ENCODE measurements at regions not wholly inside any gene's neighbourhood (a gene's known extent, or its start where the extent isn't known, plus 50 kb on each side); places are given as distances from the start of the nearest gene placed in this dataset.
"Not testable (repeated sequence)": the region's sequence is repeated elsewhere in the genome, so short reads cannot be mapped to it uniquely, and the experiment has no call there.

DNA sequence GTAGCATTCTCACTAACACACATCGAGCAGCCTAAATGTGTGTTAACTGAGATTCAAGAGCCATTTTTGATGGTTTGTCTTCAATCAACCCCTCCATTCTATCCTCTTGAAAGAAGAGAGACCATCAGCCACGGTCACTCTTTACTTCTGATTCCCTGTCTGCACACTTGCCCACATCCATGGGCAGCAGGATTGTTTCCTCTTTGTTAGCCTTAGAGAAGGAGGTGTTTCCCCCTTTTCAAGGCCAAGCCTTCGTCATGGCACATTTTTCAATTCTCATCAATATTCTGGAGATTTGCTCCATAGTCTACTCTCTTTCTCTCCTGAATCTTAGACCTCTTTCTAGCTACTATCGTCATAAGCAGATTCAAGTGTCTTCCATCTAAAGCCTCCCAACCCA lies 522.4 kb upstream of the NAALADL2 start:
- DNase-seq = no peak

DNA sequence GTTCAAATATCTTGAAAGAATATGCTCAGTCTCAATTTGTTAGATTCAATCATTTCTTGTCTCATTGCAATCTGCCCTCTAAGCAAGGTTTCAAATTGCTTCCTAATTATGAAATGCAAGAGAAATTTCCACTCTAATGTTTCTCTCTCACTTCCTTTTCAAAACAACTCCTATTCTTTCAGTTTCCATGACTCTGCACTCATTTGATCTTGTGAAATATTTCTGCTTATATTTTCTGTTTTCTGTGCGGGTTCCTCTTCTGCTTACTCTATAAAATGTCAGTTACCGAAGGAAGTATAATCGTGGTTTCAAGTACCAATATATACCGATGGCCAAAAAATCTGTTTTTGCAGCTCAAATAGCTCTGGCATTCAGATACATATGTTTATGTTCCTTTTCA lies 521.9 kb upstream of the NAALADL2 start:
- no peak for DNase-seq

DNA sequence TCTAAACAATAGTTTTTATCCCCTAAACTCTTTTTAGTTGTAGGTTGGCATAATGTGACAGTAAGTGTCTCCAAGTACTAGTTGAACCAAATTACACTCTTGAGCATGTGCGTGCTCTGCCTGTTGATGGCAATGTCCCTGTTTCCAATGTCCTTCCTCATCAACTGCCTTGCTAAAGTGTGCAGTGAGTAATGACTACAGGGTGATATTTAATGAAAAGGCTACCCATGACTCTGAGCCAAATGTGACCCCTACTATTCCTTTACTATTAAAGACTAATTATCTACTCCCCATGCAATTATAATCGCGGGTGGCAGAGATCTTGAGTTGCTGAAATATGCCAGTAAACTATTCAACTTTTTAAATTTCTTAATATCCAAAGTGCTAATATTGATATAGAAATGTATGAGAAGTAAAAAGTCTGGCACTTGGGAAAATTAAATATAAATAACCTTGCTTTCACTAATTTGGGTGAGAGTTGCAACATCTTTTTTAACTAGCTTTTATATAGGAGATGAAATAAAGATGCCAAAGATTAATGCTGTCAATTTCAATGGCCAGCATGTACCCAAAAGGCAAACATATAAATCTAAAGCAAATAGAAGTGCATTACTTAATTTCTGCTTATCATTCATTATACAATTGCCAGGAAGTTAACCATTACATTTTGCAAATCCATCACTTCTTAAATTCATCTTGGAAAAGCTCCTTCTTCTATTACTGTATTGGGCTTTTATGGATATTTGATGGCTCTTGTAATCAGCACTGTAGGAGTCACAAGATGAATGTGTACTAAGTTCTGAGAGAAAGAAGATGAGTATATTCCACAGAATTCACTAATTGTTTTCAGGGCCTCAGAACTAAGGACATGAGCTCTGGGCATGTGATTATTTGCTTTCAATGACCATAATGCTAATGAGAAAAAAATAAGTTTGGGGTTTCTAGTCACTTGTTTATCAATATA lies 518.2 kb upstream of the NAALADL2 start:
- DNase-seq = peak; percentile 53

DNA sequence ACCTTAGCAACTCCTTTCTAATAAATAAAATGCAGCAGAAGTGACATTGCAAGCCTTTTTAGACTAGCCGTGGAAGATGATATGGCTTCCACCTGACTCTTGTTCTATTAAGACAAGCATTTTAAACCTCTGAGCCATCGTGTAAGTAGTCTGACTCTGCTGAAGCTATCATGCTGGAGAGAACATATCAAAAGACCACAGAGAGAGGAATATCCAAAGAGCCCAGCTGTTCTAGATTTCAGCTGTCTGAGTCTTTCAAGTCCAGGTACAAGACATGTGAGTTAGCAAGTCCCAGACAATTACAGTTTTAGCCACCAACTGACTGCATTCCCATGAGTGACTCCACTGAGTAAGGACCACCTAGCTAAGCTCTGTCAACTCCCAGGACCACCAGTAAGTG lies 517.0 kb upstream of the NAALADL2 start:
- DNase-seq = no peak

DNA sequence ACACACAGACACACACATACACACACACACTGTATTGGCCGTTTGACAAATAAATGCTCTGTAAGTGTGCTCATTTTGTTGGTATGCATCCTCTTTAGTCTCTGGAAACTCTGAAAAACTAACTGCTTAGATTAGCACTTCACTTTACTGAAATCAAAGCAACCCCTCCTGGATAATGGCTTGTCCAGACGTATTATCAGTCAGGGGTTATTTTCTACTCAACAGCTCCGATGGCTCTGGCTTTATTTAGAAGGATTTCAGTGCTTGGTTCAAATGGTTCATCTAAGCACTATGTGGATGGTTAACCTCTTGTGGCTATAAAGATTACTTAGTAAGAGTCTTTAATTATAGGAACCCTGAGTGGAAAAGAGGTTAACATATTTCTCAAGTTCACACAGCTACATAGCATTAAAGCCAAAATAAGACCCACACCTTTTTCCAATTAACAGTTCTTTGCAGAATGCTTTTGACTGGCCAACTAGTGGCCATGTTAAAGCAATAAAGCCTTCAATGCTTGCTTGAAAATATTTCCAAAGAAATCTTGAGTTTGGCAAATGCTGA lies 516.1 kb upstream of the NAALADL2 start:
- no peak for DNase-seq

DNA sequence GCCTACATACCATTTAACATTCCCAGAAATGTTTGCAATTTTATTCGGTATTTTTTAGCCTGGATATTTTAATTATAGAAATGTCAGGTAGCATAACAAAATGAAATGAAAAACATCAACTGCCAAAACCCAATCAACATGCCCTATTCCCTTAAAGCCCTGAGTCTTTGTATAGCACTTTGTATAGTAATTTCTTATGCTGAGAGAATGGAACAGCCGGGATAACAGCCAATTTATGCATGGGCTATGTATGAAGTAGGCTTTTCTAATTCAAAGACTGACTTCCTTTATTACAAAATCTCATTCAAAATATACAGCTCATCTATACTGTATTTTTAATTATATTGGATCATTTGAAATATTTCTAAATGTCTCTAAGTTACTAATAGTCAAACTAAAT lies 513.0 kb upstream of the NAALADL2 start:
- no peak for DNase-seq

DNA sequence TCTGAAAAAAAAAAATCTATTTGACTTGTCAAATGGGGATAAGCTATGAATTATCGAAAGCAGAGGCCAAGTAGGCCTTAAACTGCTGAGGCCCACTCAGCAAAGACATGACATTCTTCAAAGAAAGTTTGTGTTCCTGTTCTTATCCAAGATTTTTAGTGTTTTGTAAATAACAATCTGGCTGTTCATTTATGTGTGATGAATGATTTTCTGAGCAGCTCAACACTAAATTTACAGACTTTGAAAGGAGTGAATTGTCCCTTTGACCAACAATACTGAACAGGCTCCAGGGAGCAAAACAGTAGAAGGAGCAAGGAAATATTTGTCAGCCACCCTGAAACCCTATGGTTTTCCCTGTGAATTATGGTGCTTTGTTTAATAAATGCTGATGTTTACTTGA lies 512.6 kb upstream of the NAALADL2 start:
- DNase-seq = no peak

DNA sequence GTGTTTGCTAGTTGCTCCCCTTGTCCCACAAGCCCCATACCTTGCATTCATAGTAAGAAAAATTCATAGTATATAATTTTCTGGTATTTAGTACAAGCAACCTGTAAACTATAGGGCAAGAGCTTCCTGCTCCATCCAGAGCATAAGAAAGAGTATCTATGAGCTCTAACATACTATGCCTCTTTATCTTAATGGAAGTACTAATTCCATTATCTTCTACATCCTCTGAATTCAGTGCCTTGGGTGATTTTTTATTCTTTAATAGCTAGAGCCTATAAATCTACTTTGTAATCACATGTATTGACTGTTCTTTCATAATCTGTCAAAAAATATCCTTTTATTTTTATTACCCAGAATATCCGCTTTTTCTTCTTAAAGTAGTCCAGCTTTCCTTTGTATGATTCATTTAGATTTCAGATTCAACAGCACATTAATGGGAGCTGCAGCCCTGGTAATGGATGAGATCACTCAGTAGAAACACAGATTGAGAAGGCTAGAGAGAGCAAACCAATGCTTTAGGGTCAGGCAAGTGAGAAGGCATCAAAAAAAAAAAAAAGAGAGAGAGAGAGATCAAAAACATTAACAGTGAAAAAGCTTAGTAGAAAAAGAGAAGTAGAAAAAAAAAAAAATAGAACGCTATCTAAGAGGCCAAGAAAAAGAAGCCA lies 511.5 kb upstream of the NAALADL2 start:
- no peak for DNase-seq

DNA sequence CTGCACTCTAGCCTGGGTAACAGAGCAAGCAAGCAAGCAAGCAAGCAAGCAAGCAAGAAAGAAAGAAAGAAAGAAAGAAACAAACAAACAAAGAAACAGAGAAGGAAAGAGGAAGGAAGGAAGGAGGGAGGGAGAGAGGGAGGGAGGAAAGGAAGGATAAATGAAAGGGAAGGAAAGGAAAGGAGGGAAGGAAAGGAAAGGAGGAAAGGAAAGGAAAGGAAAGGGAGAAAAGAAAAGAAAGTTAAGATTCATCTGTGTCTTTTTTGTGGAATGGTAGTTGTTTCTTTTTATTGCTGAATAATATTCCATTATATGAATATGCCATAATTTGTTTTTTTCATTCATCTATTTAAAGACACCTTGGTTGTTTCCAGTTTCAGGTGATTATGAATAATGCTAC lies 506.9 kb upstream of the NAALADL2 start:
- DNase-seq = no peak

DNA sequence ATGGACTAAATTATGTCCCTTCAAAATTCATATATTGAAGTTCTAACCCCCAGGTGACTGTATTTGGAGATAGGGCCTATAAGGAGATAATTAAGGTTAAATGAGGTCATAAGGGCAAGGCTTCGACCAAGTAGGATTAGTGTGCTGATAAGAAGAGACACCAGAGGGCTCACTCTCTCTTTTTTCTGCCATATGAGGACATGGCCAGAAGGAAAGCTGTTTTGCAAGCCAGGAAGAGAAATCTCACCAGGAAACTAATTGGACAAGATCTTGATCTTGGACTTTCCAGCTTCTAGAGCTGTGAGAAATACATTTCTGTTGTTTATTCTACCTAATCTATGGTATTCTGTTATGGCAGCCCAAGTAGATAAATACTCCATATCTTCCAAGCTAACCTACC lies 503.6 kb upstream of the NAALADL2 start:
- no peak for DNase-seq

DNA sequence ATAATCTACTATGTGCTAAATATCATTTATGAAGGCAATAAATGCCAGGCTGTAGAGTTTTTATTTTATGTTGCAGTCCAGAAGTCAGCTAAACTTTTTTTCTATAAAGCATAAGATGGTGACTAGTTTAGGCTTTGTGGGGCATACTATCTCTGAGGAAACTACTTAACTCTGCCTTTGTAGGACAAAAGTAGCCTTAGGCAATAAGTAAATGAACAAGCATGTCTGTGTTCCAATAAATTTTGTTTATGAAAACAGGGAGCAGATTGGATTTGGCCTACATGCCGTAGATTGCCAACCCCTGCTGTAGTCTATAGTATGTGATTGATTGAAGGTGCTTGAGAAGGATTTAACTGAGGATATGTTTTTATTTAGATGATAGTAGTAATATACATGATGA lies 502.5 kb upstream of the NAALADL2 start:
- DNase-seq = no peak

DNA sequence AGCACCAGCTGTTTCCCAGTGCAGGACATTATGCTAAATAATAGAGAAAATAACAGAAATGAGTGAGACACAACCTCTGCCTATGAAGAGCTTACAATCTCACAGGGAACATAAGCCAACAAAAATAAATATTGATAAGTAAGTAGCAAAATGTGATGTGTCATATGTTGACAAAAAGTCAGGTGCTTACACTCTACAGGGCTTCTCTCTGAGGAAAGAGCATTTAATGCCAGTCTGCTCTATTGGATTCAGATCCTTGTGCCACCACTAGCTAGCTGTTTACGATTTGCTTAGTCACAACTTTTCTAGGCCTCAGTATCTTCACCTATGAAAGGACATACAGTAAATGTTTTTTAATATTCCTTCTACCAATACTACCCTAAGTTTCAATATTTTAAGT lies 500.9 kb upstream of the NAALADL2 start:
- no peak for DNase-seq

DNA sequence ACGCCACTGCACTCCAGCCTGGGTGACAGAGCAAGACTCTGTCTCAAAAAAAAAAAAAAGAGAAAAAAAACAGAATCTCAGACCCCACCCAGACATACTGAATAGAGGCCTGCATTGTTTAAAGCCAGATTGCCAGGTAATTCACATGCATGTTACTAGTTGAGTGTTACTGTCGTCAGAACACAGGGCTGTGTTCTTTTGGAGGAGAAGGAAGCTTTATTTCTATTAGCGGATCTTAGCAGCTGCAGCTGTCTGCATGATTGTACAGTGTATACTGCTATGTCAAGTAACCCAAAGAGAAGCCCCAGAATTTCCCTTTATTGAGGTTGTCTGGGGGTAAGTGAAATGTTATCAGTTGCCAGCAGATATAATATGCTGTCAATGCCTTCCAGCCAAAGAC lies 496.6 kb upstream of the NAALADL2 start:
- DNase-seq = no peak

DNA sequence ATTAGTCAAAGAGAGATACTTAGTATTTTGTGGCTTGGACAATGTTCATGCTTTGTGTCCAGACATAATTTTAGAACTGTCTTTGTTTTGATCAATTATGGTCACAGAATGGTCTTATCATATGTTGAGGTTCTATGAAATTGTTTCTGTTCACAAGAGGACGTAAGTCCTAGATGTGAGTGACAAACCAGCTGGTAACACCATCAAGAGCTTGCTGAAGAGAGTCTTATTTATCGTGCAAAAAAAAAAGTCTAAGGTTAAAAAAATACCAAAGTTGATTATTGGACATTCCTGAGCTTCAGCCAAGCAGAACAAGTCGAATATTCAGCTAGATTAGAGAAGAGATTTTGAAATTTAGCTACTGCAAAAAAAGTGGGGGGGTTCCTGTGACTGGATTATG lies 495.9 kb upstream of the NAALADL2 start:
- no peak for DNase-seq

DNA sequence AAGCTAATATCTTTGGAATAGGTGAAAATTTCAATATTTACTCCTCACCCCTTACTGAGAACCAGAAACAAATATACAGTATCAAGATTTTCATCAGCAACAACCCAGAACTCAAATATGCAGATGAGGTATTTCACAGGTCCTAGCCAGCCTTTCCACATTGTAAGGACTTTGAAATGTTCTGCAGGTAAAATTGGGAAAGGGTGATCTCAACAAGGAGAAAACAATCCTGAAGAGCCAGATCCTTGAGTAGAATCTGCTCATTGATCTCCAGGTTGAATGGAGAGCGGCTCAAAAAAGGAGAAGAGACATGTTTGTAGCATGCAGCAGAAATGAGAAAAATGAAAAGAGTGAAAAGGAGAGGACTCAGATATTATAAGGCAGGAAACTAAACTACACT lies 493.3 kb upstream of the NAALADL2 start:
- DNase-seq = no peak

DNA sequence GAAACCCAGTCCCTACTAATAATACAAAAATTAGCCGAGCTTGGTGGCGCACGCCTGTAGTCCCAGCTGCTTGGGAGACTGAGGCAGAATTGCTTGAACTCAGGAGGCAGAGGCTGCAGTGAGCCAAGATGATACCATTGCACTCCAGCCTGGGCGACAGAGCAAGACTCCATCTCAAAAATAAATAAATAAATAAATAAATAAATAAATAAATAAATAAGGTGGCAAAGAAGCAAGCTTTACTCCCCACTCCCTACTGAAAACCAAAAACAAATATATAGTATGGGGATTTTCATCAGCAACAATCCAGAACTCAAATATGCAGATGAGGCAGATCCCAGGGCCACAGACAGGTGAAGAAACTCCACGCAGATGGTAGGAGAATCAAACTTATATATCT lies 492.2 kb upstream of the NAALADL2 start:
- not testable (repeated sequence) for DNase-seq

DNA sequence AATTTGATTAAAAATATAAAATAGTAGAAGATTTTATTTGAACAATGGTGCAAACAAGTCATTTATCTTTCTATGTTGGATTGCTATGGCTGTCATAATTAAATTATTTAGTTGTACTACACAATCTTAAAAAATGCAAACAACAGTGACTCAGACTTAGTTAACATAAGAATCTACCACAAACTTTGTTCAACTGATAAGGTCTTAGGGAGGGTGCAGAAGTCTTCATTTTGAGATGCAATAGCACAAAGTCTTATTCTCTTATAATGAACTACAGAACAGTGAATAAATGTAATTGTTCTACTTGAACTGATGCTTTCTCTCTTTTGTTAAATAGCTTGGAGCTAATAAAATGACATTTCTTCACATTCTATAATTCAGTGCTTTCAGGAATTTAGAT lies 482.8 kb upstream of the NAALADL2 start:
- no peak for DNase-seq

DNA sequence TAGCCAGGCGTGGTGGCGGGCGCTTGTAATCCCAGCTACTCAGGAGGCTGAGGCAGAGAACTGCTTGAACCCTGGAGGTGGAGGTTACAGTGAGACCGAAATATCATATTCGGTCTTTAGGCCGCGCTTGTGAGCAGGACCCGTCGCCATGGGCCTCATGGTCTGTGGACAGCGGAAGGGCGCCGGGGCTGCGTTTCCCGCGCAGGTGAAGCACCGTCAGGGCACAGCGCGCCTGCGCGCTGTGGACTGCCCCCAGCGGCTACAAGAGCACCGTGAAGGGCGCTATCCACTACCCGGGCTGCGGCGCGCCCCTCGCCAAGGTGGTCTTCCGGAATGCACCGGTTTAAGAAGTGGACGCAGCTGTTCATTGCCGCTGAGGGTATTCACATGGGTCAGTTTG lies 482.0 kb upstream of the NAALADL2 start:
- no peak for DNase-seq

DNA sequence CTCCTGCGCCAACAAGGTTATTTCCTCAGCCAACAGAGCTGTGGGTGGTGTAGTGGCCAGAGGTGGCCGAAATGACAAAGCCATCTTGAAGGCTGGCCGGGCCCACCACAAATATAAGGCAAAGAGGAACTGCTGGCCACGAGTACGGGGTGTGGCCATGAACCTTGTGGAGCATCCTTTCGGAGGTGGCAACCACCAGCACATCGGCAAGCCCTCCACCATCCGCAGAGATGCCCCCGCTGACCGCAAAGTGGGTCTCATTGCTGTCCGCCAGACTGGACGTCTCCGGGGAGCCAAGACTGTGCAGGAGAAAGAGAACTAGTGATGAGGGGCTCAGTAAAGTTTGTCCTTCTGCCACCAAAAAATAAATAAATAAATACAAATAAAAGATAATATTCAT lies 481.4 kb upstream of the NAALADL2 start:
- no peak for DNase-seq

DNA sequence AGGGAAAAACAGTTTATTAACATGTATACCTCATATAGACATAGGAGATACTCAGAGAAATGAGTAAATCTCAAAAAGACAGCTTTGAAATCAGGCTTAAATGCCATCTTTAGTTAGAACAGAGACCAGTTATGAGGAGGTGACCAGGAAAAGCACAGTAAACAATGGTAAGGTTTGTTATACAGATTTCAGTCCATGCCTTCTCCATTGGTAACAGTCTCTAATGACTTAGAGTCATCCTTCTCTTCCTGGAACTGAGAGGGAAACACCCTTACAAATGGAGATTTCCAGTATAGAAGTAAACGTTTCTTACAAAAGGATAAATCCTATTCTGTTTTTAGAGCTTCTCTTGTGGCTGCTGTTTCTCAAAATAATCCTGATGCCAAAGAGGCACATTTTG lies 476.3 kb upstream of the NAALADL2 start:
- DNase-seq = no peak

DNA sequence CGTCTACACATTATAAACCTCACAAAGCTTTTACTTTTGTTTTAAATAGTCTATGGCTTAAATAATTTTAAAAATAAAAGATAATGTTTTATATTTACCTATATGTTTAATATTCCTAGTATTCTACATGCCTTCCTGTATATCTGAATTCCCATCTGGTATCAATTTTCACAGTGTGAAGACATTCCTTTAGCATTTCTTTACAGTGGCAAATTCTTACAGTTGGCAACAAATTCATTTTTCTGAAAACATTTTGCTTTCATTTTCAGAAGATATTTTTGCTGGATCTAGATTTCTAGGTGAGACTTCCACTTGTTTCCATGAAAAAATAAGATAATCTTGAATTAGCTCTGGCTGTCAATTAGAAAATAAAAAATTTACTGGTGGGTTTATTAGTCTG lies 471.4 kb upstream of the NAALADL2 start:
- no peak for DNase-seq

DNA sequence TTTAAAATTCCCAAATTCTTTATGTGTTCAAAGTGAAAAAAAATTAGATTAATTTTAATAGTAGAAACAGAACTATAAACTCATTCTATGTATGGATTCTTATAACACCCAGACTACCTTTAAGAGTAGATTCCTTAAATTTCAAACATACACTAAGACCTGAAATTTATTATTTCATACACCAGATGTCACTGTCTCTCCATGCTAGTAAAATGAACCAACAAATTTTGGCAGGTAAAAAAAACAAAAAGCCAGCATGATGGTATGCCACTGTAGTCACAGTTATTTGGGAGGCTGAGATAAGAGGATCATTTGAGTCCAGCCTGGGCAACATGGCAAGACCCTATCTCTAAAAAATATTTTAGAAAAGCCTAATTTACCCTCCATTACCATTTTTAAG lies 461.3 kb upstream of the NAALADL2 start:
- DNase-seq = no peak

DNA sequence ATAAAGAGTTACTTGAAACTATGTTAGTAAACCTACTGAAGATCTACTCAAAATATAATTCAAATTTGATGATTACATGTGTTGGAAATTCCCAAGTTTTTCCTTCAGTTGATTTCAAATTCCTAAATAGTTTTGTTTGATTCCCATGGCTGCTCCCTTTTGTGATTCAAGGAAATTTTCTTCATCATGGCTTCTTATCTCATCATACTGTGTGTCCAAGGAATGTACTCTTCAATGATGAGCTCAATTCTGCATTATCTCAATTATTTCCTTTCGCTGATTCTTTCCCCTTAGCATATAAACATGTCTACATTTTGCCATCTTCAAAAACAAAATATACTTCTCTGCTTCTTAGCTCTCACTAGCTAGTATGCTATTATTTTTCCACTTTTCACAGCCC lies 460.4 kb upstream of the NAALADL2 start:
- DNase-seq = no peak

DNA sequence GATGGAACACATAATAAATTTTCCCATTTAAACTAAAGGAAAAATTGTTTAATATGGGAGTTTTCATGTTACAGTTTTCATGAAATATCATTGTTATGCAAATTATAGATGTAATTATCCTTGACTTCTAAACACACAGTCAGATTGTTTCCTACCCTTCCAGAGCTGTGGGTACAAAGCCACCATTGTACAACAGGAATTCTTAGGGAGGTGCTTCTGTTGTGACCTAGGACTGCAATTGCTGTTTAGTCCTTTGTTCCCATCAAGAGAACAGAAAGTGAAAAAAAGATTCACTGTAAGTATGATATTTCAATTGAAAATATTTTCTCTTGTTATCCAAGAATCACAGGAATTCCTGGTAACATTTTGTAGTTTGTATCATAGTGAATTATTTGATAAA lies 455.3 kb upstream of the NAALADL2 start:
- DNase-seq = no peak
